HepG2 (cell line): ENCODE measurements at regions not wholly inside any gene's neighbourhood (a gene's known extent, or its start where the extent isn't known, plus 50 kb on each side); places are given as distances from the start of the nearest gene placed in this dataset.

Experiments used
- ATAC-seq: fragments of 200-7000 bp; cut with Tn5 transposase; 3 replicates; pipeline ENCODE4 v1.9.1; 2020; ENCODE audit warnings: mild to moderate bottlenecking, moderate library complexity
- BruUV-seq: library from RNA; stranded (reverse); fragments of 400-500 nt; replicated peaks from 2 replicates; lab custom pipeline; 2021; lab: Mats Ljungman, UMichigan
- CTCF ChIA-PET: fragments of 300-600 bp; formaldehyde crosslinking; extraction: SDS; loops from one replicate; lab custom pipeline; 2021; ENCODE audit warnings: low total read pairs, inconsistent platforms, low intra/inter-chr PET ratio; lab: Yijun Ruan, JAX
- POLR2A ChIA-PET: fragments of 350-600 bp; sonication (Branson Sonifier 250); formaldehyde crosslinking; loops from one replicate; lab custom pipeline; 2020; ENCODE audit warnings: antibody characterized with exemption, inconsistent platforms; lab: Yijun Ruan, JAX
- DNase-seq: peaks from one replicate; pipeline ENCODE4 v3.0.0-alpha.2; 2015; ENCODE audit warnings: low spot score
- FAIRE-seq: peaks from 3 replicates; lab custom pipeline; 2011; peaks lifted over from hg19 to GRCh38; lab: Jason Lieb, UNC
- H2AFZ ChIP-seq: one replicate; pipeline ENCODE4 v1.6.1; 2011; ENCODE audit warnings: low read length, inconsistent platforms
- H3K27ac ChIP-seq: fragments of 300-600 bp; 3 replicates; pipeline ENCODE4 v1.8.0; 2011; ENCODE audit warnings: mixed run types, mild to moderate bottlenecking, mixed read lengths, low read length, inconsistent platforms; ENCODE audit not compliant: insufficient read depth; ENCODE audit errors: extremely low read length
- H3K27me3 ChIP-seq, 2 experiments: fragments of 200-600 bp in 1 of 2; 2 replicates in 1 of 2; 3 replicates in 1 of 2; pipeline versions ENCODE4 v1.6.0 to v1.8.0; 2011; ENCODE audit warnings: low read length in 2 of 2, mild to moderate bottlenecking in 2 of 2, moderate library complexity in 2 of 2, inconsistent platforms in 1 of 2; ENCODE audit not compliant: insufficient read depth in 2 of 2, control insufficient read depth in 1 of 2
- H3K36me3 ChIP-seq, 2 experiments: fragments of 200-600 bp in 1 of 2; replicated peaks in 1 of 2; 2 replicates in 1 of 2; 3 replicates in 1 of 2; pipeline versions ENCODE4 v1.5.1 to v1.8.0; 2011; ENCODE audit warnings: low read length in 2 of 2, inconsistent platforms in 1 of 2; ENCODE audit not compliant: insufficient read depth in 2 of 2, control insufficient read depth in 1 of 2
- H3K4me1 ChIP-seq: 2 replicates; pipeline ENCODE4 v1.5.1; 2012; ENCODE audit warnings: low read length, inconsistent platforms; ENCODE audit not compliant: insufficient read depth
- H3K4me2 ChIP-seq: 2 replicates; pipeline ENCODE4 v1.6.0; 2011; ENCODE audit warnings: low read depth, low read length, inconsistent platforms
- H3K4me3 ChIP-seq, 3 experiments: fragments of 200-600 bp in 1 of 3; sonication (generic), shearing (Covaris generic) in 1 of 3; replicated peaks in 1 of 3; 2 replicates each; pipeline ENCODE4 v1.5.1; 2011 to 2016; ENCODE audit warnings: low read length in 3 of 3, inconsistent platforms in 2 of 3, low read depth in 2 of 3, mild to moderate bottlenecking in 2 of 3, control low read depth in 1 of 3, mixed read lengths in 1 of 3; ENCODE audit not compliant: insufficient read depth in 1 of 3
- H3K79me2 ChIP-seq: one replicate; pipeline ENCODE4 v1.6.1; 2011; ENCODE audit warnings: low read length, inconsistent platforms; ENCODE audit not compliant: insufficient read depth
- H3K9ac ChIP-seq: 2 replicates; pipeline ENCODE4 v1.6.0; 2011; ENCODE audit warnings: mild to moderate bottlenecking, low read depth, low read length, inconsistent platforms; ENCODE audit not compliant: insufficient read depth
- H3K9me3 ChIP-seq: 2 replicates; pipeline ENCODE4 v1.5.1; 2012; ENCODE audit warnings: mild to moderate bottlenecking, low read length
- H4K20me1 ChIP-seq: 2 replicates; pipeline ENCODE4 v1.6.0; 2011; ENCODE audit warnings: inconsistent platforms, mild to moderate bottlenecking, low read length, moderate library complexity; ENCODE audit not compliant: insufficient read depth
- CCDC6 ChIP-seq: sonication (generic); formaldehyde crosslinking; IDR thresholded peaks from 2 replicates; pipeline ENCODE4 v1.8.1; 2022; ENCODE audit warnings: mild to moderate bottlenecking, missing genetic modification reagents, moderate library complexity
- ETV6 ChIP-seq: sonication (generic); formaldehyde crosslinking; conservative IDR thresholded peaks from 2 replicates; pipeline ENCODE4 v1.4.0; 2020; ENCODE audit warnings: missing genetic modification reagents
- GPBP1L1 ChIP-seq: sonication (generic); formaldehyde crosslinking; IDR thresholded peaks from 2 replicates; pipeline ENCODE4 v1.5.0; 2020; ENCODE audit warnings: mild to moderate bottlenecking, missing genetic modification reagents
- POLR2A ChIP-seq, 2 experiments: IDR thresholded peaks; 2 replicates each; pipeline ENCODE4 v1.6.1; 2011; ENCODE audit warnings: low read depth in 2 of 2, low read length in 2 of 2, mild to moderate bottlenecking in 1 of 2, moderate library complexity in 1 of 2; ENCODE audit not compliant: insufficient read depth in 1 of 2
- RAD21 ChIP-seq: fragments of 450-650 bp; formaldehyde crosslinking; IDR thresholded peaks from 2 replicates; pipeline ENCODE4 v1.5.0; 2020; ENCODE audit warnings: mild to moderate bottlenecking
- ZFP36L1 ChIP-seq: sonication (generic); formaldehyde crosslinking; IDR thresholded peaks from 2 replicates; pipeline ENCODE4 v1.8.0; 2022; ENCODE audit warnings: mild to moderate bottlenecking, missing genetic modification reagents, moderate library complexity
- ZKSCAN8 ChIP-seq: IDR thresholded peaks from 2 replicates; pipeline ENCODE4 v1.6.1; 2016; ENCODE audit warnings: borderline replicate concordance, missing genetic modification reagents, missing compliant biosample characterization
- ZMYM4 ChIP-seq: sonication (generic); formaldehyde crosslinking; IDR thresholded peaks from 2 replicates; pipeline ENCODE4 v1.8.1; 2023; ENCODE audit warnings: mild to moderate bottlenecking, missing genetic modification reagents
- ZNF260 ChIP-seq: sonication (generic); formaldehyde crosslinking; IDR thresholded peaks from 2 replicates; pipeline ENCODE4 v1.4.0; 2020; ENCODE audit warnings: missing genetic modification reagents, low read depth, mild to moderate bottlenecking, borderline replicate concordance
- ZNF556 ChIP-seq: sonication (generic); formaldehyde crosslinking; IDR thresholded peaks from 2 replicates; pipeline ENCODE4 v1.4.0; 2020; ENCODE audit warnings: mild to moderate bottlenecking, missing genetic modification reagents, borderline replicate concordance
- WGBS: methylation state at CpG from one replicate; pipeline ENCODE4 v1.1.6; 2017; ENCODE audit warnings: low lambda C conversion rate; 5-methylcytosine and 5-hydroxymethylcytosine counted together
- in situ Hi-C: cut with HindIII; loops from 2 replicates; pipeline ENCODE4 v1.10.0; 2017; ENCODE audit warnings: low pct_unique_long_range_greater_than_20kb; ENCODE audit not compliant: extremely low pct_ligation_motif_present
- intact Hi-C: fragments of 100-400 bp; cut with micrococcal nuclease; formaldehyde crosslinking; loops from one replicate; pipeline ENCODE4 v1.10.0; 2022; ENCODE audit not compliant: unreplicated experiment

- H2AFZ ChIP-seq, result no peak overlapping the region
- H4K20me1 ChIP-seq, result no peaks in the 10 kb centered on the region
- FAIRE-seq (no peak), ATAC-seq (no peak), DNase-seq (no peak)
- H3K36me3 ChIP-seq, result no peaks in the 10 kb centered on the region
- BruUV-seq, result no TSS peak
- WGBS, result 0% methylated on average over 1 of the region's 1 CpG
- no peak overlapping the region for H3K4me3 ChIP-seq
- POLR2A ChIA-PET, result no interaction called here
- no peaks in the 10 kb centered on the region for H3K4me1 ChIP-seq
- no peaks in the 10 kb centered on the region for H3K79me2 ChIP-seq
- peaks cover 2 to 25% of the 10 kb centered on the region in 2 experiments; a peak in 2 of 5 replicates for H3K27me3 ChIP-seq
- H3K9me3 ChIP-seq, result no peaks in the 10 kb centered on the region
- CTCF ChIA-PET, result no interaction called here
- intact Hi-C loops (no loop called here), in situ Hi-C loops (no loop called here)
- TF ChIP-seq RAD21 (CRISPR knock-in tag) (no peak), POLR2A (IDR thresholded peaks at IDR 0.05; ENCODE audit: insufficient read depth in 1 of 2, low read depth in 2 of 2, low read length in 2 of 2) (no peak), ZNF556 (CRISPR knock-in tag) (no peak), ZMYM4 (CRISPR knock-in tag) (no peak), ZKSCAN8 (CRISPR knock-in tag) (no peak), CCDC6 (no peak), GPBP1L1 (CRISPR knock-in tag) (no peak), ZFP36L1 (CRISPR knock-in tag) (no peak), ETV6 (CRISPR knock-in tag) (no peak), ZNF260 (CRISPR knock-in tag) (no peak)
- H3K4me2 ChIP-seq, result no peak overlapping the region
- H3K27ac ChIP-seq, result no peak overlapping the region
- H3K9ac ChIP-seq, result no peak overlapping the region
These were observed 260.0 kb upstream of the KYNU start for GRCh38 chr2:142617461-142617860.
